HG02763 (cell line): ENCODE measurements at regions not wholly inside any gene's neighbourhood (a gene's known extent, or its start where the extent isn't known, plus 50 kb on each side); places are given as distances from the start of the nearest gene placed in this dataset.
"Not testable (repeated sequence)": the region's sequence is repeated elsewhere in the genome, so short reads cannot be mapped to it uniquely, and the experiment has no call there.

Experiments used
- ATAC-seq: cut with Tn5 transposase; IDR thresholded peaks from one replicate; pipeline ENCODE4 v1.9.1; 2021; ENCODE audit warnings: mild to moderate bottlenecking, moderate library complexity; ENCODE audit not compliant: unreplicated experiment

DNA sequence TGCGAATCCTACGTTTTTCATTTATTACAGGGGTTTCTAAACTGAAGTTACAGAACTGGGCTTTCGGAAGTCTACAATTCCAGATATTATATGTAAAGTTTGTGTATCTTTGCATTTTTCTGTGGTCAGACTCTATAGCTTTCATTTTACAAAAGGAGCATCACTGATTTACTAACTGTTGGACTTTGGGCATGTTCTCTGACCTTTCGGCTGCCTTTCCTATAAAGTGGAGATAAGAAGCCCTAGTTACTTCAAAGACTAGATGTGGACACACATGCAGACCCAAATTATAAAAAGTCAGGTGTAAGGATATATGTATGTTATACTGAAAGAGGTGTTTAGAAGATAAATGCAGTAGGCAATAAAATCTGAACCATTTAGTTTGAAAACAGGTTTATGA is 126.6 kb upstream of the PRKCQ start:
- no peak for ATAC-seq

DNA sequence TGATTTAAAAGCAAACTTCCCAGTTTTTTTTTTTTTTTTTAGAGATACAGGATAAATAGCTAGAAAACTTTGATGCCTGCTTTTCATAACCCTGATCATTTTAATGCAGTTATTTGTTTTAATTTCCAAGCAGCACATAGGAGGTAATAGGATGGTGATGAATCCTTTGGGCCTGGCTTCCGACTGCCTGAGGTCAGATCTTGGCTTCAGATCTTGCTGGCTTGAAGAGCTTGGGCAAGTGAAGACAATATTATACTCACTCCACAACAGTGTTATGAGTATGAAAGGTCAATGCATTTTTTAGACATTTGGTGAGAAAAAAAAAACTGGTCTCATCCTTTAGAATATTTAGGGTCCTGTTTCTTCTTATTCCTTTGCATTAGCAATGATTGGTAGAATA is 124.8 kb upstream of the PRKCQ start:
- ATAC-seq: no peak

DNA sequence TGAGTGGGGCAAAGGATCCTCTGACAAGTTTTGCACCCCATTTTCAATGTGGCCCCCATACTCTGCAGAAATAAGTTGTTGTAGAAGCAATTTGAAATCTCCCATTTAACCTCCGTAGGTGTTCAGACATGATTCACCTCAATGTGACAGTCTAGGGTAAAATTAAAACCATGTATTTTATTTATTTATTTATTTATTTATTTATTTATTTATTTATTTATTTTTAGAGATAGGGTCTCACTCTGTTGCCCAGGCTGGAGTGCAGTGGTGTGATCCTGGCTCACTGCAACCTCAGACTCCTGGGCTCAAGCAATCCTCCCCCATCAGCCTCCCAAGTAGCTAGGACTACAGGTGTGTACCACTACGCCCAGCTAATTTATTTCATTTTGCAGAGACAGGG is 122.8 kb upstream of the PRKCQ start:
- not testable (repeated sequence) for ATAC-seq

DNA sequence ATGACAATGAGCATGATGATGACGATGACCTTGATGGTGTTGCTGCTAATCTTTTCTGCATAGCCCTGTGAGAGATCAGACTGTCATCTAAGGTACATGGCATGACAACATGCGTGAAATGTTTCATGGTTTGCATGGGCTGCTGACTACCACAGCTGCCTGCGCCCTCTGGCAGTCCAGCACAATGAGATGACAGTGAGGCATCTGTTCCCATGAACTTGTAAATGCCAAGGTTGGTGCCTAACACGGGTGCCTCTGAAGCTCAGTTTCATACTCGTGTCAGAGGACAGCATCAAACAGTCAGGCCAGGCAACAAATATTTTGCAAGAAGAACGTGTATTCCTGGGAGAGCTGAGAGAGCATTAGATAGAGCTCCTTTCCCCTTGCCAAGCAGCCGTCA is 122.0 kb upstream of the PRKCQ start:
- no peak for ATAC-seq

DNA sequence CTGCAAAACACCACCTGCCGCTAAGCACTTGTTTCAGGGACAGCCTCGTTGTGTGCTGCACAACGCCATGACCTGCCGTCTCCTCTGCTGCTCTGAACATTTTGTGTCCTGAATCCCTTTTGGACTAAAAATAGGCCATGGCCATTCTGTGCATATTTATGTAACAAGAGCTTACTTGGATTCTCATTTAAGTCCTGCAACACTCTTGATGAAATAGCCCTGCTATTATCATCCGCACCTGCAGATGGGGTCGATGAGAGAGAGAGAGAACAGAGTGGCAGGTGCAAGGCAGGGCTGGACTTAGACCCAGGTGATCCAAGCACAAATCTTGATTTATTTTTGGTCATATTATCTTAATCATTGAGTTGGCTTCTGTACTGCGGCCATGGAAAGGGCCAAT is 121.2 kb upstream of the PRKCQ start:
- no peak for ATAC-seq

DNA sequence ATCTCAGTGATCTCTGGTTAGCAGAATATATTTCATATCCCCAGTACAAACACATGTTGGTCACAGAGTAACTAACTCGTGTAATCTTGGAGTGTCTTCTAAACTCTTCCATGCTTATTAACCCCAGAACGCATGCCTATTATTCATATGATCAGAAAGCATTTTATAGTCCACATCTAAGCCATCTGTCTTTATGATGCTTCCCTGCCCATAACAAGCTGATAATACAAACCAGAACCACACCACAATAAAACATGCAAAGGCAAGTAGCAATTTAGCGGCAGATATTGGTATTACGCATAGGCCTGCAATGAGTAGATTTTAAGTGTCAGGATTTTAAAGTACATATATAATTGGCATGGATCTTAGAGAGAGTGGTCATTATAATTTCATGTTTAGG is 120.0 kb upstream of the PRKCQ start:
- ATAC-seq: no peak

DNA sequence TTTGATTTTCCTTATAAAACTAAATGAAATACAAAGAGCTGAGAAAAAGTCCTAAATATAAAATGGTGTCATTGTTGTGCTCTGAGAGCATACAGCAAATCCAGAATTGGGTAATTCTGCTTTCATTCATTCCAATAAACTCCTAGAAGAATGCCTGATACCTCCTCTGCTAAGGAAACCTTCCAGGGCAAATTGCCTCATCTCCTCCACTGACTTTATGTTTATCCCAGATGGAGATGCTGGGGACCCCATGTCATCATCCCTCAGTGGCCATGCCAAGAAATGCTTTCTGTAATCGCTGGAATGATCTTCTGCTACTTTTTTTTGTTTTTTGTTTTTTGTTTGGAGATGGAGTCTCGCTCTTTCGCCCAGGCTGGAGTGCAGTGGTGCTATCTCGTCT is 119.3 kb upstream of the PRKCQ start:
- ATAC-seq: no peak

DNA sequence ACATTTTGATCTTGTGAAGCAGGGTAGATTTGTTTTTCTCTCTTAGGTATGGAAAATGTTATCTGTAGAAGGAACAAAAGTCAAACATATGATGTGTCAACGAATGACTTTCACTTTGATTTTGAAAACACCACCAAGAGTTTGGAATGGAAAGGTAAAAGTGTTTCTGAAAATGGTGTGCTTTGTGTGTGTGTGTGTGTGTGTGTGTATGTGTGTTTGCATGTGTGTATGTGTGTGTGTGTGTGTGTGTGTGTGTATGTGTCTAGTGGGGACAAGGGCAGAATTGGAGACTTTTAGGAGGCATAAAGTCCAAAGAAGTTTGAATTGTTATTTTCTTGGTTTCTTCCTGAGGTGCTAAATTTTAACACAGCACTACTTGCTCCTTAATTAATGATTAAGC is 115.4 kb upstream of the PRKCQ start:
- ATAC-seq: no peak

DNA sequence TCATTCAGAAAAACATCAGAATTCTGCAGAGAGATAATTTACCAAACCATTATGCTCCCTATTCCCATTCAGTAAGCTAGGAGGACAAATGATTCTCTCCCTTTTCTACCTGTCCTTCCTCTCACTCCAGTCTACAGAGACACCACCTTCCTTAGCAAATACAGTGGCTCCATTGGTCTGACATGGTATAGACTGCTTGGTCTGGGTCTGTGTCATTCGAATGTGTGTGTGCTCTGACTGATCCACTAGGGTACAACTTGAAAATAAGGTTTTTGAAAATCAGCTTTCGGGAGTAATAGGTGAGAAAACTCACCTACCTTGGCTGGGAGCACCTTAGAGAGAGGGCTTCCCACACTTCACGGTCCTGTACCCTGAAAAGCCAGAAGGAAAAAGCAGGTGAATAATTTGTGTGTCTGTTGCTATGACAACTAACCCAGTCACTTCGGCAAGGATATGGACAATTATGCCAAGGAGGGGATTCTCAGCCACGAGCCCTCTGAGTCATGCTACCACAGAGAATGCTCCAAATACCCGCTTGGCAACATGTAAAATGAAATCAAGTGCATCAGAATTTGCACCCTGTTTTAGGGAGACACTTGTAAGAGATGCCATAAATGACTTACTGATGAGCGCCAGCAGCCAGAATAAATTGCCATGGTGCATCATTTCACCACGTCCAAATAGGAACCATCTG is 114.5 kb upstream of the PRKCQ start:
- no peak for ATAC-seq

DNA sequence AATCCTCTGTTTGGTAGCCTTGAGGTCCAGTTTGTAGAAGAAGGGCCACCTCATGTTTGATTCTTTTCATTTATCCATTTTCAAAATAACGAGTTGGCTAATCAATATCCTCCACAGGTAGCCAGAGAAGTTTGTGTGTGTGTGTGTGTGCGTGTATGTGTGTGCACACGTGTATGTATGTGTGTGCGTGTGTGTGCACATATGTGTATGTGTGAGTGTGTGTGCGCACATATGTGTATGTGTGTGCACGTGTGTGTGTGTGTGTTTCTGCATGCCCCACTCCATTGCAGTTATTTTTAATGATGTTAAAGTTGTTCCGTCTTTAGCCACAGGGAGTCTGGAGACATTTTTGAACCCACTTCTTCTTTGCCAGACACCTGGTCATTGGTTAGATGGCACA is 112.8 kb upstream of the PRKCQ start:
- no peak for ATAC-seq

DNA sequence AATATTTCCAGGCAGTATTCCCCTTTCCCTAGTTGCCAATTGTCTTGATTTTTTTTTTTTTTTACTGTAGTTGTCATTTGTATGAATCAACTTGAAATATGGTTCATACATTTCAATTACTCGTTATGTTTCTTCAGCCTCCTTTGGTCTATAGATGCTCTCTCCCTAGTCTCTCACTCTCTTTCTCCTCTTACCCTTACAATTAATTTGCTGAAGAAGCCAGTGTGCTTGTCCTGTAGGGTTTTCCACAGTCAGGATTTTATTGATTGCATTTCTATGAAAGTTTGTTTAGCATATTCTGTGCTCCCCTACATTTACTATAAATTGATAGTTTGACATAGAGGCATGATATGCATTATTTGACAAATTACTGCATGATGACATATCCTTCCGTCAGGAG is 112.0 kb upstream of the PRKCQ start:
- no peak for ATAC-seq

DNA sequence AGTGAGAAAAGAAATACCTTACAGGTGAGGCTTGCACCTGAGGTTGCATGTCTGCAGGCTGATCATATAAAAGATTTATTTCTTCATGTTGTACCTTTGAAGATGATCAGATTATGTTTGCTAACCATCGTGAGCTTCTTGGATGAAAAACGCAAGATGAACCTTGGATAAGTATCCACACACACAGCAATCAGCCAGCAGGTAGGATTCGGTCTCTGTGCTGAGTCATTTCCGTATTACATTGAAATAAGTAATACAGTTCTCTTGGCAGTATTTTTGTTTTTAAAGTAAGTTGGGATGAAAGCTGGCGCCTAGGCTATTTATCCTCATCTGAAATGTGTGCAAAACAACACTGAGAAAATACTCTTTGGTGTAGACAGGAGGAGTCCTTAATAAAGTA is 109.0 kb upstream of the PRKCQ start:
- no peak for ATAC-seq

DNA sequence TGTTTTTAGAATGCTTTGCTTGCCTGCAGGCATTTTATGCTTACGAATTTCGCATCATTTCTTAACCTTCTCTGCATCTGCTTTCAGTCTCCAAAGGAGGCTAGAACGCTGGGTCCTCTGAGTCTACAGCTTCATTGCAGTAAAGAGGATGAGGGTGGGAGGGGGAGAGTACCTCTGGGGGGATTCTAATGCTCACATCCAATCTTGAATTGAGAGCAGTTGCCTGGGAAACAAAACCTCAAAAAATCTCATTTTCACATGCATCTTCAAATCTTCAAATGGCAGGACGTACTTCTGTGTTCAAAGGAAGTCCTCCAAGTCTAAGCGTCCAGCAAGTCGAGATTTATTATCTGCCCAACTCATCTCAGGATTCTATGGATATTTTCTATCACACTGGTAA is 100.7 kb upstream of the PRKCQ start:
- ATAC-seq: no peak

DNA sequence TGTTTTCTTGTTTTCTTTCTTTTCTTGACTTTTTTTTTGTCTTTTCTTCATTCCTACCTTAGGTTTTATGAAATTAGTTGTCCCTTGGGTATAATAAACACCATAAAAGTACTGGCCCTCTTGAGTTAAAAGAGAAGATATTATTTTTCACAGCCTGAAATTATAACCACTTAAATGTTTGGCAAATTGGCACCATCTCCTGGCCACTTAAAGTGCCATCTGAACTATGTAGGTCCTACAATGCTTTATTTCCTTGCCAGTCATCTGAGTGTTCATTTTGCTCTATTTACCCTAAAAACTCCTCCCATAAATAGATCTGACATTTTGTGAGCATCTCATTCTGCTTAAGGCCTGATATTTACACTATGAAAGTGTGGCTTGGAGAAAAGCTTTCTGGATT is 98.9 kb upstream of the PRKCQ start:
- ATAC-seq: no peak

DNA sequence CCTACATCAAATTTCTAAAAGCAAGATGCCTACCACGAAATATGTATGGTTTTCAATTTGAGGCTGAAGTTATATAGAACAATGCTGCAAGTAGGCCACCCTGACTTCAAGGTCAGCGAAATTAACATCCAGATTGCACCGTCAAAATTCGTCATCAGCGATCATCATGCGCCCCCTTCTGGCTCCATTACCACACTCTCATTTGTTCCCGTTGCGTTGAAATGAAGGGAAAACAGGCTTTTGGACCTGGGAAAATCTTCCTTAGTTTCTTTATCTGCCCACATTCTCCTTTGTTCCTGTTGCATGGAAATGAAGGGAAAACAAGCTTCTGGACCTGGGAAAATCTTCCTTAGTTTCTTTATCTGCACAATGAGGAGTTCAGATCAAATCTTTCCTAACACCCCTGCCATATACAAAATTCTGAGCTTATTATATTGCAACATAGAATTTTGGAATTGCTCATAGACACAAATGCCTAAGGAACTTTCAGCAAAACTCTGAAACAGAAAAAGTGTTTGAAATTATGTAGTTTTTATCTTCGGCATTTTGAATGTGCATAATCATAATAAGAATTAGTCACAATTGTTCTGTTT is 98.2 kb upstream of the PRKCQ start:
- ATAC-seq: no peak

DNA sequence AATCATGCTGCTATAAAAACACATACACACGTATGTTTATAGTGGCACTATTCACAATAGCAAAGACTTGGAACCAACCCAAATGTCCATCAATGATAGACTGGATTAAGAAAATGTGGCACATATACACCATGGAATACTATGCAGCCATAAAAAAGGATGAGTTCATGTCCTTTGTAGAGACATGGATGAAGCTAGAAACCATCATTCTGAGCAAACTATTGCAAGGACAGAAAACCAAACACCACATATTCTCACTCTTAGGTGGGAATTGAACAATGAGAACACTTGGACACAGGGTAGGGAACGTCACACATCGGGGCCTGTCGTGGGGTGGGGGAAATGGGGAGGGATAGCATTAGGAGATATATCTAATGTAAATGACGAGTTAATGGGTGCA is 97.1 kb upstream of the PRKCQ start:
- not testable (repeated sequence) for ATAC-seq

DNA sequence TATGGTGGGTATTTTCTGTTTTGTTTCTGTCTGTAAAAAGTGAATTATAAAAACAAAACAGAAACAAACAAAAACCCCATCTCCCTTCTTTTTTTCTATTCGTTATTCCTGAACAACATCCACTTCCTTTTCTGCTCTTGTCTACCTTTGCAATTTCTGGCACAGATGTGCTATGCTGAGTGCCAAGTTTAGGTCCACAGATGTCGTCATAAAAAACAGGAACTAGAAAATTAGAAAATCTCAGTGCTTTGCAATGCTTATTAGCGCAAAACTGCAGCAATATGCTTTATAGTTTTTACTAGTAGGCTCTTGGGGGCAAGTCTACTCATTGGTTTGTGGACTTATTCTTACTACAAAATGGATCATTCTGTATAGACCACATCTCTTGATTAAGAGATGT is 94.2 kb upstream of the PRKCQ start:
- ATAC-seq: no peak

DNA sequence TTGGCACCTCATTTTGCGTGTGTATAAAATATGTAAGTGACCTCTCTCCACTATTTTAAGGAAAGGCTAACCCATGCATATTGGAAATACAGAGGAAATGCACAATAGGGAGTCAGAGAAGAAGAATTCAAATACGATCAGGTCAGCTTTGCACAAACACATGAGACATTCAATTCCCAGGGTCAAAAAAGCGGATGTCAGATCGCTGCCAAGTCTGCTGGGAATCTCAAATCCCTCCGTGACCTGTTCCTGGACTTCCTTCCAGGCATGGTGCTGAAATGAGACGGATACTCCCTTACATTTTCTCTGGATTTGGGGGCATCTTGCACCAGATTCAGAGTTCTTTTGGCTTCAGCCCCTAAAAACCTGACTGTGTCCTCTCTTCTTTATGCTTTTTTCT is 91.9 kb upstream of the PRKCQ start:
- ATAC-seq: no peak

DNA sequence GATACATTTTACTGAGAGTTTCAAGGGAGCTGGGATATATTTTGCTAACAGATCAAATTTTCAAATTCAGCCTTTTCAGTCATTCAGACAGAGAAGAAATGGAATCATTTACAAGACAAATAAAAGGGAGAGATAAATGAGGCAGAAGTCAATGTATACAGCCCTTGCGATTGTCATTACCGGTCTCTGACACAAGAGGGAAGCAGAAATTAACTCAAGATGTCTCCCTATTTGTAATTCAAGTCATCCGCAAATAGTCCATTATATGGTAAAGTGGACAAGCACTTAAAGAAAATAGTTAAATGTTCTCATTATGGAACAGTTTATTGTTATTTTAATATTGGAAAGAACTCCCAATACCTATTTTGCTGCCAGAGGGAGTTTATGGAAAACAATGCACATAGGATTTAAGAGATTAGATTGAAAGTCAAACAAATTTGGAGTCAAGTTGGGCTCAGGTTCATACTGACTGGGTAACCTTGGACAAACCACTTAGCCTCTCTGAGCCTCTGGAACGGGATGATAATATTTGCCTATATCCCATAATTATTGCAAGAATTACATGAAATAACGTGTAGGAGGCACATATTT is 89.3 kb upstream of the PRKCQ start:
- no peak for ATAC-seq

DNA sequence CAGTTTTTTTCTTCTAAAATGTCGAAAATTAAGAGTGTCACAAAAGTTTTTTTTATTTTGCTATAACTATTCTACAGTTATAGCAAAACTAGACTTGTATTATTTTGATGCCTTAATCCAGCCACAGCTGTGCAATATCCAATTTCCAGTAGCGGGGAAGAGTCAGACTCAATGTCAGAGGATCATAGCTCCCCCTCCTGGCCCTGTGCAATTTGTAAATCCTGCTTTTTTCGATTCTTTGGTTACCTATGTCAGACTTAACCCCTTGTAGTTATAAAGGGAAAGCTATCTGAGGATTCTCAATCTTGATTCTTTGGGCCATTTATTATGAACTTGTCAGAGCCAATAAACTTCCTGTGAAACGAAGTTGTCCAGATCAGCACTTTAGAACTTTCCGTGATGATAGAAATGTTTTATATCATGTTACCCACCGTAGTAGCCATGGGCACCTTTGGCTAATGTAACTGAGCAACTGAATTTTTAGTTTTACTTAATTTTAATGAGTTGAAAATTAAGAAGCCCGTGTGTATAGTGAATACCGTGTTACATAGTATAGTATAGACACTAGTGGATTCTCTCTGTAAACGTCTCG is 87.7 kb upstream of the PRKCQ start:
- no peak for ATAC-seq

DNA sequence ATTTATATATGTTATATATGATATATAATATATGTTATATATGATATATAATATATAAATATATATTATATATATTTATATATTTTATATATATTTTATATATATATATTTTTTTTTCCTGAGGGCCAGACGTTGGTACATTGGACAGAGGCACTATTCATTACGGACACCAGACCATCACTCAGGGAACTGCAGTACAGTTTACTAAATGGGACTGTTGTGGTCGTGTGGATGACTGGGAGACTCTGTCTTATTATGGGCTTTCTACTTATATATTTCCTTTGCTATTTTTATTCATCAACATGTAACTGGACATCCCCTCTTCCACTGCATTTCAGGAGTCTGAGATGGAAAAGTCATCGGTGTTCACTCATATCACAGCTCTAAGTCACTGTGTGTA is 87.1 kb upstream of the PRKCQ start:
- ATAC-seq: no peak

DNA sequence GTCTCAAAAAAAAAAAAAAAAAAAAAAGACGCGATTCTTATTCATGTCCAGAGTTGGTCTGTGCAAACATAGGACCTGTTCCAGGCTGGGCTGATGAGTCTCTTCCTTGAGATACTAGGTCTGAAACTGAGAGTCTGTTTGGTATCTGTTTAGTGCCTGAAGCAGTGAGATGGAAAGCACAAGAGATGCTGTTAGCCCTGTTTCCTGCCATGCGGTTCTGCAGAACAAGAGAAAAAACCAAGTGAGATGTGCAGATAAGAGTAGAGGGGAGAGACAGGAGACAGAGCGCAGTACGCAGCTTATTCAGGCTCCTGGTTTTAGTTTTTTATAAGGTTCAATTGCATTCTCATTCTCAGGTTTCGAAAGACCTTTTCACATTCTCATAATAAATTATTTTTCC is 85.8 kb upstream of the PRKCQ start:
- ATAC-seq: no peak
